ENCODE measurements at regions not wholly inside any gene's neighbourhood (a gene's known extent, or its start where the extent isn't known, plus 50 kb on each side); places are given as distances from the start of the nearest gene placed in this dataset.

- TF ChIP-seq FEZF1 (tag by site-specific recombination; IDR thresholded peaks at IDR 0.05) (no peak), SALL2 (tag by site-specific recombination; IDR thresholded peaks at IDR 0.05; ENCODE audit: borderline replicate concordance) (no peak), ZNF184 (tag by site-specific recombination; IDR thresholded peaks at IDR 0.05) (no peak)
Measured at GRCh38 chr13:34822650-34823049, 119.4 kb upstream of the NBEA start (continued).

- no peaks in the 10 kb centered on the region for H3K4me1 ChIP-seq (ENCODE audit: control insufficient read depth, insufficient read depth, low read length)
- no peak overlapping the region for H3K27ac ChIP-seq (ENCODE audit: extremely low read depth, low read depth, low read length)
- no peak overlapping the region for H3K4me3 ChIP-seq (ENCODE audit: low read depth, low read length)
- H3K36me3 ChIP-seq (ENCODE audit: control insufficient read depth in 2 of 2, insufficient read depth in 1 of 2, low read length in 2 of 2) = no peaks in the 10 kb centered on the region
- CTCF ChIA-PET = no interaction called here
- H3K9me3 ChIP-seq (ENCODE audit: control insufficient read depth, insufficient read depth, low read depth, low read length) = no peaks in the 10 kb centered on the region
- TF ChIP-seq ZNF548 (tag by site-specific recombination; IDR thresholded peaks at IDR 0.05) (no peak), ZNF449 (tag by site-specific recombination; IDR thresholded peaks at IDR 0.05) (no peak), YY1 (tag by site-specific recombination; IDR thresholded peaks at IDR 0.05) (no peak), GLI2 (tag by site-specific recombination; IDR thresholded peaks at IDR 0.05; ENCODE audit: borderline replicate concordance, low read depth) (no peak), REPIN1 (tag by site-specific recombination; IDR thresholded peaks at IDR 0.05; ENCODE audit: low read depth) (no peak), ZNF645 (tag by site-specific recombination; IDR thresholded peaks at IDR 0.05) (no peak)
- POLR2A ChIA-PET = no interaction called here
Measured at GRCh38 chr13:34826432-34826831, 115.6 kb upstream of the NBEA start.

GRCh38 chr13:34833562-34834182 lies 108.4 kb upstream of the NBEA start:
- ChIA-PET CTCF (interaction anchor here (0.6 to 0.7 kb wide), 2 partner anchors 14 to 55 kb away, joined by 3 read pairs; no protein-coding TSS in a partner anchor), POLR2A (no interaction called here)
- Histone ChIP-seq H3K4me3 (ENCODE audit: low read depth, low read length) (no peak overlapping the region), H3K27ac (ENCODE audit: extremely low read depth, low read depth, low read length) (no peak overlapping the region), H3K4me1 (ENCODE audit: control insufficient read depth, insufficient read depth, low read length) (no peaks in the 10 kb centered on the region), H3K9me3 (ENCODE audit: control insufficient read depth, insufficient read depth, low read depth, low read length) (no peaks in the 10 kb centered on the region), H3K36me3 (ENCODE audit: control insufficient read depth in 2 of 2, insufficient read depth in 1 of 2, low read length in 2 of 2) (no peaks in the 10 kb centered on the region)
- no peak for TF ChIP-seq KLF8 (tag by site-specific recombination; IDR thresholded peaks at IDR 0.05)
- TF ChIP-seq ZNF341 (tag by site-specific recombination; IDR thresholded peaks at IDR 0.05; ENCODE audit: low read depth) = no peak
- no peak for TF ChIP-seq MEIS1 (CRISPR knock-in tag; IDR thresholded peaks at IDR 0.05; ENCODE audit: borderline replicate concordance)
- TF ChIP-seq TRIM28 (IDR thresholded peaks at IDR 0.05; ENCODE audit: borderline replicate concordance, low read length) = no peak
- no peak for TF ChIP-seq ZNF280D (tag by site-specific recombination; IDR thresholded peaks at IDR 0.05)
- no peak for TF ChIP-seq ZNF768 (tag by site-specific recombination; IDR thresholded peaks at IDR 0.05)
- TF ChIP-seq FEZF1 (tag by site-specific recombination; IDR thresholded peaks at IDR 0.05) = no peak
- no peak for TF ChIP-seq ZSCAN5A (tag by site-specific recombination; IDR thresholded peaks at IDR 0.05)
- TF ChIP-seq ZFP3 (tag by site-specific recombination; IDR thresholded peaks at IDR 0.05; ENCODE audit: low read depth) = no peak
- no peak for TF ChIP-seq SP2 (tag by site-specific recombination; IDR thresholded peaks at IDR 0.05)
- TF ChIP-seq ZNF202 (tag by site-specific recombination; IDR thresholded peaks at IDR 0.05; ENCODE audit: borderline replicate concordance) = no peak
- TF ChIP-seq ZNF426 (tag by site-specific recombination; IDR thresholded peaks at IDR 0.05) = no peak
